ENCODE measurements at regions not wholly inside any gene's neighbourhood (a gene's known extent, or its start where the extent isn't known, plus 50 kb on each side); places are given as distances from the start of the nearest gene placed in this dataset.
"Not testable (repeated sequence)": the region's sequence is repeated elsewhere in the genome, so short reads cannot be mapped to it uniquely, and the experiment has no call there.

DNA sequence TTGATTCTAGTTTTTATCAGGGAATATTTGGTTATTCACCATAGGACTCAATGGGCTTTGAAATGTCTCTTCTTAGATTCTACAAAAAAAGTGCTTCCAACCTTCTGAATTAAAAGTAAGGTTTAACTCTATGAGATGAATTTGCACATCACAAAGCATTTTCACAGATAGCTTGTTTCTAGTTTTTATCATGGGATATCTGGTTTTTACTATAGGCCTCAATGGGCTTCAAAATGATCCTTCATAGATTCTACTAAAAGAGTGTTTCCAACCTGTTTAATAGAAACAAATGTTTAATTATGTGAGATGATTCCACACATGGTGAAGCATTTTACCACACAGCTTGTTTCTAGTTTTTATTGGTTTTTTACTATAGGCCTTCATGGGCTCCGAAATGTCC, 560.7 kb downstream of the KCNJ18 start:
- no peak overlapping the region for H3K9ac ChIP-seq (ENCODE audit: low read depth, low read length)
- no peaks in the 10 kb centered on the region for H3K36me3 ChIP-seq (ENCODE audit: insufficient read depth, low read length)
- peaks cover 10% of the 10 kb centered on the region for H3K9me3 ChIP-seq (ENCODE audit: control insufficient read depth, insufficient read depth, low read length)
- H3K4me1 ChIP-seq (ENCODE audit: insufficient read depth, low read length): no peaks in the 10 kb centered on the region

GRCh38 chr17:22265807-22266206, 573.5 kb downstream of the KCNJ18 start:
- Histone ChIP-seq H3K36me3 (ENCODE audit: insufficient read depth, low read length) (no peaks in the 10 kb centered on the region), H3K9me3 (ENCODE audit: control insufficient read depth, insufficient read depth, low read length) (peaks cover 3% of the 10 kb centered on the region; the same call in 1 of the 2 replicates), H3K4me1 (ENCODE audit: insufficient read depth, low read length) (no peaks in the 10 kb centered on the region), H3K9ac (ENCODE audit: low read depth, low read length) (no peak overlapping the region)

DNA sequence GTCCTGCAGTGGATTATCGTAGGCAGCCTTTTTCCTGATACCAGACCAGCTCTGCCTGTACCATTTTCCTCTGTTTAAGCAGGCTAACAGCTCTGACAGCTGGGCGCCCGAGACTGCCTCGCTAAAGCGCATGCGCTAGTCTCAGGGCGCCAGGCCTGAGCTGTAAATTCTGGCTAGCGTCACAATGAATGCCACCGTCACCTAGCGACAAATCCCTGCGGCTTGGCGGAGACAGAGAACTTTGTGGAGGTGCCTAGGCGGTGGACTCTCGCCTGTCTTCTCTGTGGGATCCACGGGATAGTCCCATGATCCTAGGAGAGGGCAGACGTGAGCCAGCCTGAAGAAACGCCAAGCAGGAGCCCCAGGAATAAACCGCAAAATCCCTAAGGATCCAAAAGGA, 573.9 kb downstream of the KCNJ18 start:
- Histone ChIP-seq H3K9me3 (ENCODE audit: control insufficient read depth, insufficient read depth, low read length) (peaks cover 3% of the 10 kb centered on the region; the same call in 1 of the 2 replicates), H3K36me3 (ENCODE audit: insufficient read depth, low read length) (no peaks in the 10 kb centered on the region), H3K4me1 (ENCODE audit: insufficient read depth, low read length) (no peaks in the 10 kb centered on the region), H3K9ac (ENCODE audit: low read depth, low read length) (no peak overlapping the region)

- Histone ChIP-seq H3K4me1 (ENCODE audit: insufficient read depth, low read length) (no peaks in the 10 kb centered on the region), H3K9ac (ENCODE audit: low read depth, low read length) (no peak overlapping the region), H3K9me3 (ENCODE audit: control insufficient read depth, insufficient read depth, low read length) (peaks cover 3% of the 10 kb centered on the region; the same call in 1 of the 2 replicates), H3K36me3 (ENCODE audit: insufficient read depth, low read length) (no peaks in the 10 kb centered on the region)
Observed at GRCh38 chr17:22267019-22267418, 574.7 kb downstream of the KCNJ18 start.

GRCh38 chr17:22268214-22268911, 576.0 kb downstream of the KCNJ18 start:
- H3K9me3 ChIP-seq (ENCODE audit: control insufficient read depth, insufficient read depth, low read length): peaks cover 3% of the 10 kb centered on the region; the same call in 1 of the 2 replicates
- H3K9ac ChIP-seq (ENCODE audit: low read depth, low read length): no peak overlapping the region
- H3K36me3 ChIP-seq (ENCODE audit: insufficient read depth, low read length): no peaks in the 10 kb centered on the region
- no peaks in the 10 kb centered on the region for H3K4me1 ChIP-seq (ENCODE audit: insufficient read depth, low read length)

- Histone ChIP-seq H3K9ac (ENCODE audit: low read depth, low read length) (no peak overlapping the region), H3K4me1 (ENCODE audit: insufficient read depth, low read length) (no peaks in the 10 kb centered on the region), H3K36me3 (ENCODE audit: insufficient read depth, low read length) (no peaks in the 10 kb centered on the region), H3K9me3 (ENCODE audit: control insufficient read depth, insufficient read depth, low read length) (peaks cover 3% of the 10 kb centered on the region; the same call in 1 of the 2 replicates)
Observed at GRCh38 chr17:22268912-22269220, 576.5 kb downstream of the KCNJ18 start.

DNA sequence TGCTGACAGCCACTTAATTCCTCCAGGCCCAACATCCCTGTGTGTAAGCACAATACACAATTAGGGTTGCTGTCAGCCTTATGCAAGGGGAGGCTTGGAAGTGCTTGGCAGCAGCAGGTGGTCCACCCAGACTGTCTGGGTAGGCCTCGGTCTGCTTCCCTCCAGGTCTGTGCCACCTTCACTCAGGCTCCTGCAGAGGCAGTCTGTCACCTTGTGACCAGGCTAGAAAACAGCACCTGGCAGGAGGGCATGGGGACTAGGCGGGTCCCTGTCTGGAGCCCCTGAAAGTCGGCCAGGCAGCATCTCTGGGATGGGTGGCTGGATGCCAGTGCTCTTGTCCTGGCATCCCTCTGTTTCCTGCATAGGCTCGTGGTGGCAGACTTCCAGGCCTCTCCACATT, 578.1 kb downstream of the KCNJ18 start:
- Histone ChIP-seq H3K4me1 (ENCODE audit: insufficient read depth, low read length) (no peaks in the 10 kb centered on the region), H3K36me3 (ENCODE audit: insufficient read depth, low read length) (no peaks in the 10 kb centered on the region), H3K9ac (ENCODE audit: low read depth, low read length) (no peak overlapping the region), H3K9me3 (ENCODE audit: control insufficient read depth, insufficient read depth, low read length) (no peaks in the 10 kb centered on the region)

DNA sequence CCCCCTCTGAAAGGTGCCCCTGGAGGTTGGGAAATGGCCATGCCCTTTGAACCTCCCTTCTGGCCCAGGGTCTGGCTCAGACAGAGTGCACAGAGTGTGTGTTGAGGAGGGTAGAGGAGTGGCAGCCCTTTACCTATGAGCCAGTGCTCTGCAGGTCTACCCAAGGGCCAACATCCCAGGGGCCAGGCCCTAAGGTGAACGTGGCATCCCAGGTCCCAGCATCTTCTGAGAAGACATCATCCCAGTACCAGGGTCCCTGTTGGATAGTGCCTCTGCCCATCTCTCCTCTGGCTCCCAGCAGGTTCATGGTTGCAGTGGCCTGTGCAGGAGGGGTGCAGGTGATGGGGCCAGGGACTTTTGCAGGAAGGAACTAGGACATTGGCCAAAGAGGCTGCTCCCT, 578.5 kb downstream of the KCNJ18 start:
- H3K36me3 ChIP-seq (ENCODE audit: insufficient read depth, low read length); H3K9me3 ChIP-seq (ENCODE audit: control insufficient read depth, insufficient read depth, low read length); H3K4me1 ChIP-seq (ENCODE audit: insufficient read depth, low read length); H3K9ac ChIP-seq (ENCODE audit: low read depth, low read length): not testable (repeated sequence)

- Histone ChIP-seq H3K9ac (ENCODE audit: low read depth, low read length) (no peak overlapping the region), H3K9me3 (ENCODE audit: control insufficient read depth, insufficient read depth, low read length) (no peaks in the 10 kb centered on the region), H3K4me1 (ENCODE audit: insufficient read depth, low read length) (no peaks in the 10 kb centered on the region), H3K36me3 (ENCODE audit: insufficient read depth, low read length) (no peaks in the 10 kb centered on the region)
Observed at GRCh38 chr17:22272363-22273146, 580.2 kb downstream of the KCNJ18 start.

- H3K36me3 ChIP-seq (ENCODE audit: insufficient read depth, low read length): no peaks in the 10 kb centered on the region
- H3K4me1 ChIP-seq (ENCODE audit: insufficient read depth, low read length): no peaks in the 10 kb centered on the region
- no peak overlapping the region for H3K9ac ChIP-seq (ENCODE audit: low read depth, low read length)
- H3K9me3 ChIP-seq (ENCODE audit: control insufficient read depth, insufficient read depth, low read length): no peaks in the 10 kb centered on the region
Observed at GRCh38 chr17:22273308-22273707, 581.0 kb downstream of the KCNJ18 start.

- Histone ChIP-seq H3K9me3 (ENCODE audit: control insufficient read depth, insufficient read depth, low read length) (no peaks in the 10 kb centered on the region), H3K36me3 (ENCODE audit: insufficient read depth, low read length) (no peaks in the 10 kb centered on the region), H3K9ac (ENCODE audit: low read depth, low read length) (no peak overlapping the region), H3K4me1 (ENCODE audit: insufficient read depth, low read length) (no peaks in the 10 kb centered on the region)
Observed at GRCh38 chr17:22277595-22277994, 585.3 kb downstream of the KCNJ18 start.

- no peaks in the 10 kb centered on the region for H3K9me3 ChIP-seq (ENCODE audit: control insufficient read depth, insufficient read depth, low read length)
- H3K9ac ChIP-seq (ENCODE audit: low read depth, low read length): no peak overlapping the region
- H3K4me1 ChIP-seq (ENCODE audit: insufficient read depth, low read length): no peaks in the 10 kb centered on the region
- no peaks in the 10 kb centered on the region for H3K36me3 ChIP-seq (ENCODE audit: insufficient read depth, low read length)
Observed at GRCh38 chr17:22278302-22279275, 586.3 kb downstream of the KCNJ18 start.

DNA sequence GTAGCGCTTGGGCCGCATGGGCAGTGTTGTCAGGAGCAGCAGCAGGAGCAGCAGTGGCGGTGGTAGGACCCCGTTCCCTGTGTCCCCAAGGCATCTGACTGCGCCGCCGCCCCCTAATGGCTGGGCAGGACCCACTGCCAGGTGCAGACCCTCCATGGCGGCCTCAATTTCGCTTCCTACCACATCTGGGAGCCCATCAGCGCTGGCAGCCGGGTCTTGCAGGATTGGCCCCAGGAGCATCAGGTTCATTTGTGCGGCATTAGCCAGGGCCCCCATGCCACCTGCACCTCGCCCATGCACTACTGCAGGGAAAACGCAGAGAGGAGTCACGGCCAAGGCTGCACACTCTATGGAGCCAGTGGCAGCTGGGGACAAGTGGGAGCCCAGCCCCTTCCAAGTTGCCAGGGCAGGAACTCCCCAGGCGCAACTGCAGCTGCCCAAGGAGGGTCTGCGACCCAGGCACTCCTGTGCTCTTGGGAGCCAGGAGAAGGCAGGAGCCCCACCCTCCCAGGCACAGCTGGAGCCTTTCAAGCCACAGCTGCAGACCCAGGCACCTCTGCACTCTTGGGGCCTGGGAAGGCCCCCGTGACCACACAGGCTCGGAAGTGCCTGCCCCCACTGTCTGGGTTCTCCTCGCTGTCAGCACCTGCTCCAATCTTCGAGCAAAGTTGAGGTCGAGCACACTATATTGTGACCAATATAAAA, 594.2 kb downstream of the KCNJ18 start:
- Histone ChIP-seq H3K9ac (ENCODE audit: low read depth, low read length) (no peak overlapping the region), H3K36me3 (ENCODE audit: insufficient read depth, low read length) (no peaks in the 10 kb centered on the region), H3K4me1 (ENCODE audit: insufficient read depth, low read length) (no peaks in the 10 kb centered on the region), H3K9me3 (ENCODE audit: control insufficient read depth, insufficient read depth, low read length) (no peaks in the 10 kb centered on the region)

GRCh38 chr17:22298484-22298951, 606.2 kb downstream of the KCNJ18 start:
- H3K4me1 ChIP-seq (ENCODE audit: insufficient read depth, low read length); H3K36me3 ChIP-seq (ENCODE audit: insufficient read depth, low read length); H3K9ac ChIP-seq (ENCODE audit: low read depth, low read length); H3K9me3 ChIP-seq (ENCODE audit: control insufficient read depth, insufficient read depth, low read length): not testable (repeated sequence)
